K562 (cell line): ENCODE measurements at regions not wholly inside any gene's neighbourhood (a gene's known extent, or its start where the extent isn't known, plus 50 kb on each side); places are given as distances from the start of the nearest gene placed in this dataset.

Experiments used
- AFF4 ChIP-seq: sonication (generic); formaldehyde crosslinking; IDR thresholded peaks from 2 replicates; pipeline ENCODE4 v1.8.0; 2023; ENCODE audit warnings: mild to moderate bottlenecking, missing genetic modification reagents
- DLX4 ChIP-seq: fragments of 250-450 bp; sonication (Bioruptor Pico); IDR thresholded peaks from 2 replicates; pipeline ENCODE4 v1.6.1; 2021; ENCODE audit warnings: mild to moderate bottlenecking
- DMBX1 ChIP-seq: fragments of 250-450 bp; sonication (Bioruptor Pico); IDR thresholded peaks from 2 replicates; pipeline ENCODE4 v1.8.0; 2022; ENCODE audit warnings: inconsistent platforms, mild to moderate bottlenecking, moderate library complexity, borderline replicate concordance
- ELK3 ChIP-seq: fragments of 450-650 bp; formaldehyde crosslinking; IDR thresholded peaks from 2 replicates; pipeline ENCODE4 v1.4.0; 2020; ENCODE audit warnings: mild to moderate bottlenecking
- KLF10 ChIP-seq: fragments of 250-450 bp; sonication (Bioruptor Pico); IDR thresholded peaks from 2 replicates; pipeline ENCODE4 v1.6.1; 2021; ENCODE audit warnings: matching md5 sums
- PHF8 ChIP-seq: fragments of 200-600 bp; sonication (generic); IDR thresholded peaks from 2 replicates; pipeline ENCODE4 v1.6.1; 2012; ENCODE audit warnings: mixed run types, mild to moderate bottlenecking, inconsistent platforms, low read length, moderate library complexity, borderline replicate concordance
- SRSF9 ChIP-seq: fragments of 200-400 bp; formaldehyde crosslinking; IDR thresholded peaks from 2 replicates; pipeline ENCODE4 v1.6.1; 2017; ENCODE audit warnings: low read depth, low read length, borderline replicate concordance
- ZBTB5 ChIP-seq: fragments of 450-650 bp; IDR thresholded peaks from 2 replicates; pipeline ENCODE4 v1.6.1; 2017; ENCODE audit warnings: antibody characterized with exemption
- ZNF124 ChIP-seq: sonication (generic); formaldehyde crosslinking; IDR thresholded peaks from 2 replicates; pipeline ENCODE4 v1.8.1; 2022; ENCODE audit warnings: missing genetic modification reagents
- ZNF232 ChIP-seq: sonication (generic); formaldehyde crosslinking; IDR thresholded peaks from 2 replicates; pipeline ENCODE4 v1.8.0; 2022; ENCODE audit warnings: mild to moderate bottlenecking, missing genetic modification reagents
- ZNF639 ChIP-seq, 2 experiments: fragments of 200-800 bp in 1 of 2; sonication (Bioruptor generic) in 1 of 2; sonication (generic) in 1 of 2; formaldehyde crosslinking in 1 of 2; IDR thresholded peaks in 1 of 2; conservative IDR thresholded peaks in 1 of 2; 2 replicates each; pipeline versions ENCODE4 v1.5.0 to v1.6.1; 2016 to 2020; ENCODE audit warnings: missing compliant biosample characterization in 1 of 2, missing genetic modification characterization in 1 of 2, missing genetic modification reagents in 1 of 2

GRCh38 chr18:67043276-67043675 is 439.4 kb upstream of the CDH19 start (continued):
- TF ChIP-seq AFF4 (CRISPR knock-in tag) (no peak), ZNF639 (CRISPR knock-in tag; conservative IDR thresholded peaks at IDR 0.05 in 1 of 2, IDR thresholded peaks at IDR 0.05 in 1 of 2) (no peak), ZBTB5 (no peak), ZNF124 (no peak), ZNF232 (CRISPR knock-in tag) (no peak), ELK3 (no peak), DLX4 (no peak), SRSF9 (no peak), DMBX1 (no peak), KLF10 (CRISPR knock-in tag) (no peak), PHF8 (no peak)
- TF ChIP-seq, all 486 proteins: peak for 0
